PC-9 (cell line): ENCODE measurements at regions not wholly inside any gene's neighbourhood (a gene's known extent, or its start where the extent isn't known, plus 50 kb on each side); places are given as distances from the start of the nearest gene placed in this dataset.

ENCODE experiments used
- BruUV-seq: library from RNA; stranded (reverse); fragments of 400-500 nt; replicated peaks from 2 replicates; lab custom pipeline; 2021; lab: Mats Ljungman, UMichigan
- CTCF ChIA-PET: fragments of 300-600 bp; sonication (Branson Sonifier 250); formaldehyde crosslinking; loops from one replicate; lab custom pipeline; 2022; ENCODE audit warnings: antibody characterized with exemption; lab: Charles Lee
- POLR2A ChIA-PET: fragments of 300-600 bp; sonication (Branson Sonifier 250); formaldehyde crosslinking; loops from one replicate; lab custom pipeline; 2022; ENCODE audit warnings: antibody characterized with exemption; ENCODE audit not compliant: unreplicated experiment; lab: Charles Lee
- DNase-seq, 2 experiments: peaks; one replicate each; pipeline versions ENCODE4 v3.0.0 to v3.0.0-alpha.2; 2015 to 2022; ENCODE audit warnings: mixed read lengths in 1 of 2
- H2AFZ ChIP-seq: fragments of 200-600 bp; sonication (generic); 2 replicates; pipeline ENCODE4 v1.8.1; 2017; ENCODE audit warnings: antibody characterized with exemption
- H3F3A ChIP-seq: fragments of 200-600 bp; sonication (generic); 2 replicates; pipeline ENCODE4 v1.8.1; 2017; ENCODE audit warnings: antibody characterized with exemption, mild to moderate bottlenecking, low read depth; ENCODE audit not compliant: insufficient read depth
- H3K27ac ChIP-seq: fragments of 200-600 bp; sonication (generic); 2 replicates; pipeline ENCODE4 v1.6.1; 2016; ENCODE audit warnings: mixed run types
- H3K27me3 ChIP-seq: fragments of 200-600 bp; sonication (generic); 2 replicates; pipeline ENCODE4 v1.6.1; 2016; ENCODE audit warnings: low read depth, mixed run types; ENCODE audit not compliant: insufficient read depth
- H3K36me3 ChIP-seq: fragments of 200-600 bp; sonication (generic); 2 replicates; pipeline ENCODE4 v1.6.1; 2016; ENCODE audit warnings: low read depth, mixed run types
- H3K4me1 ChIP-seq: fragments of 200-600 bp; sonication (generic); replicated peaks from 2 replicates; pipeline ENCODE4 v1.6.1; 2016; ENCODE audit warnings: mixed run types; ENCODE audit not compliant: insufficient read depth
- H3K4me2 ChIP-seq: fragments of 200-600 bp; sonication (generic); 2 replicates; pipeline ENCODE4 v1.6.1; 2017; ENCODE audit warnings: mixed run types
- H3K4me3 ChIP-seq: fragments of 200-600 bp; sonication (generic); 2 replicates; pipeline ENCODE4 v1.6.1; 2016; ENCODE audit warnings: mixed run types
- H3K79me2 ChIP-seq: fragments of 200-600 bp; sonication (generic); 2 replicates; pipeline ENCODE4 v1.6.1; 2017; ENCODE audit warnings: low read depth, mixed run types
- H3K9me2 ChIP-seq: fragments of 200-600 bp; sonication (generic); 2 replicates; pipeline ENCODE4 v1.8.1; 2017; ENCODE audit warnings: mild to moderate bottlenecking; ENCODE audit not compliant: insufficient read depth
- H3K9me3 ChIP-seq: fragments of 200-600 bp; sonication (generic); 2 replicates; pipeline ENCODE4 v1.8.1; 2016; ENCODE audit warnings: low read depth; ENCODE audit not compliant: insufficient read depth
- H4K20me1 ChIP-seq: fragments of 200-600 bp; sonication (generic); 2 replicates; pipeline ENCODE4 v1.8.1; 2017; ENCODE audit not compliant: insufficient read depth
- CTCF ChIP-seq: fragments of 200-600 bp; sonication (generic); conservative IDR thresholded peaks from 2 replicates; pipeline ENCODE4 v1.6.1; 2017; ENCODE audit warnings: mixed run types, antibody characterized with exemption, mild to moderate bottlenecking, moderate library complexity
- EZH2 ChIP-seq: fragments of 200-600 bp; sonication (generic); IDR thresholded peaks from 2 replicates; pipeline ENCODE4 v1.8.0; 2017; ENCODE audit warnings: antibody characterized with exemption, low read depth
- intact Hi-C: fragments of 100-400 bp; cut with micrococcal nuclease; formaldehyde crosslinking; loops from one replicate; pipeline ENCODE4 v1.10.0; 2022; ENCODE audit not compliant: unreplicated experiment

GRCh38 chr9:16996901-16997491, 126.5 kb upstream of the BNC2 start:
- CTCF ChIA-PET, result no interaction called here
- no peaks in the 10 kb centered on the region for H3K27me3 ChIP-seq
- H3K27ac ChIP-seq, result no peak overlapping the region
- no peak overlapping the region for H3K4me2 ChIP-seq
- H3K36me3 ChIP-seq, result no peaks in the 10 kb centered on the region
- H3K79me2 ChIP-seq, result no peaks in the 10 kb centered on the region
- no peak overlapping the region for H3K4me3 ChIP-seq
- no peaks in the 10 kb centered on the region for H3K9me3 ChIP-seq
- no TSS peak for BruUV-seq
- no peak for DNase-seq
- H3F3A ChIP-seq, result no peaks in the 10 kb centered on the region
- TF ChIP-seq EZH2 (no peak), CTCF (no peak)
- H2AFZ ChIP-seq, result no peak overlapping the region
- H3K9me2 ChIP-seq, result no peaks in the 10 kb centered on the region
- no peaks in the 10 kb centered on the region for H3K4me1 ChIP-seq
- H4K20me1 ChIP-seq, result no peaks in the 10 kb centered on the region
- intact Hi-C loops, result no loop called here
- POLR2A ChIA-PET, result no interaction called here

GRCh38 chr9:16992138-16992537, 121.7 kb upstream of the BNC2 start:
- Histone ChIP-seq H3F3A (no peaks in the 10 kb centered on the region), H3K36me3 (no peaks in the 10 kb centered on the region), H3K9me3 (no peaks in the 10 kb centered on the region), H3K27ac (no peak overlapping the region), H2AFZ (no peak overlapping the region), H3K27me3 (no peaks in the 10 kb centered on the region), H3K4me2 (no peak overlapping the region), H3K9me2 (no peaks in the 10 kb centered on the region), H3K79me2 (no peaks in the 10 kb centered on the region), H4K20me1 (no peaks in the 10 kb centered on the region), H3K4me1 (no peaks in the 10 kb centered on the region), H3K4me3 (no peak overlapping the region)
- TF ChIP-seq EZH2 (no peak), CTCF (no peak)
- intact Hi-C loops, result no loop called here
- ChIA-PET POLR2A (no interaction called here), CTCF (no interaction called here)
- no peak for DNase-seq
- no TSS peak for BruUV-seq

DNA sequence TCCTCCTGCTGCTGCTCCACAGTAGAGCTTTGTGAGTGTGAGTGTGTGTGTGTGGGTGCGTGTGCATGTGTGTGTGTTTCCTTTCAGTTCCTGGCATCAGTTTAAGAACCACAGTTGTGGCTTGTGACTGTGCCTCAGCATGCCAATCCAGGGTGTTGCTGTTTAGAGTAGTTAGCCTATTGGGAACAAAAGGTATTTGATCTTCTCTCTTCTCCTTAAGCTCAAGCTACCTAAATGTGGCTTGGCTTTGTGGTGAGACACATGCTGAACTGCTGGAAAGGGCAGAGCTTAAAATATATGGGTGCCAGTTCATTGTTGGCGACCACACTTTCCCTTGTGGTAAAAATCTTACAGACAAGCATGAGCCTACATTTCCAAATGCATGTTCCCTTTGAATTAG, 116.6 kb upstream of the BNC2 start:
- intact Hi-C loops, result no loop called here
- Histone ChIP-seq H3K9me2 (no peaks in the 10 kb centered on the region), H3K4me1 (no peaks in the 10 kb centered on the region), H3K27ac (no peak overlapping the region), H4K20me1 (no peaks in the 10 kb centered on the region), H3K27me3 (no peaks in the 10 kb centered on the region), H3K79me2 (no peaks in the 10 kb centered on the region), H3K4me2 (no peak overlapping the region), H3K4me3 (no peak overlapping the region), H3K36me3 (no peaks in the 10 kb centered on the region), H2AFZ (no peak overlapping the region), H3K9me3 (no peaks in the 10 kb centered on the region), H3F3A (no peaks in the 10 kb centered on the region)
- no TSS peak for BruUV-seq
- no peak for DNase-seq
- TF ChIP-seq EZH2, result no peak
- no peak for TF ChIP-seq CTCF
- ChIA-PET CTCF (no interaction called here), POLR2A (no interaction called here)
